Loucy (cell line): ENCODE measurements at regions not wholly inside any gene's neighbourhood (a gene's known extent, or its start where the extent isn't known, plus 50 kb on each side); places are given as distances from the start of the nearest gene placed in this dataset.

Experiments used
- EZH2phosphoT487 ChIP-seq: fragments of 200-600 bp; IDR thresholded peaks from 2 replicates; pipeline ENCODE4 v1.6.1; 2018; ENCODE audit warnings: antibody characterized with exemption, mild to moderate bottlenecking, moderate library complexity, borderline replicate concordance
- TF ChIP-seq, protein P1 (sequence below): fragments of 200-600 bp; sonication (generic); conservative IDR thresholded peaks from 2 replicates; pipeline ENCODE4 v1.5.1; 2014; ENCODE audit warnings: mild to moderate bottlenecking, antibody characterized with exemption, low read length

- TF ChIP-seq, protein P1, sequence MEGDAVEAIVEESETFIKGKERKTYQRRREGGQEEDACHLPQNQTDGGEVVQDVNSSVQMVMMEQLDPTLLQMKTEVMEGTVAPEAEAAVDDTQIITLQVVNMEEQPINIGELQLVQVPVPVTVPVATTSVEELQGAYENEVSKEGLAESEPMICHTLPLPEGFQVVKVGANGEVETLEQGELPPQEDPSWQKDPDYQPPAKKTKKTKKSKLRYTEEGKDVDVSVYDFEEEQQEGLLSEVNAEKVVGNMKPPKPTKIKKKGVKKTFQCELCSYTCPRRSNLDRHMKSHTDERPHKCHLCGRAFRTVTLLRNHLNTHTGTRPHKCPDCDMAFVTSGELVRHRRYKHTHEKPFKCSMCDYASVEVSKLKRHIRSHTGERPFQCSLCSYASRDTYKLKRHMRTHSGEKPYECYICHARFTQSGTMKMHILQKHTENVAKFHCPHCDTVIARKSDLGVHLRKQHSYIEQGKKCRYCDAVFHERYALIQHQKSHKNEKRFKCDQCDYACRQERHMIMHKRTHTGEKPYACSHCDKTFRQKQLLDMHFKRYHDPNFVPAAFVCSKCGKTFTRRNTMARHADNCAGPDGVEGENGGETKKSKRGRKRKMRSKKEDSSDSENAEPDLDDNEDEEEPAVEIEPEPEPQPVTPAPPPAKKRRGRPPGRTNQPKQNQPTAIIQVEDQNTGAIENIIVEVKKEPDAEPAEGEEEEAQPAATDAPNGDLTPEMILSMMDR: no peak
- TF ChIP-seq EZH2phosphoT487: no peak
Observed at GRCh38 chr13:86840250-86841191, 830.6 kb upstream of the SLITRK5 start.
